ENCODE measurements at regions not wholly inside any gene's neighbourhood (a gene's known extent, or its start where the extent isn't known, plus 50 kb on each side); places are given as distances from the start of the nearest gene placed in this dataset.

DNA sequence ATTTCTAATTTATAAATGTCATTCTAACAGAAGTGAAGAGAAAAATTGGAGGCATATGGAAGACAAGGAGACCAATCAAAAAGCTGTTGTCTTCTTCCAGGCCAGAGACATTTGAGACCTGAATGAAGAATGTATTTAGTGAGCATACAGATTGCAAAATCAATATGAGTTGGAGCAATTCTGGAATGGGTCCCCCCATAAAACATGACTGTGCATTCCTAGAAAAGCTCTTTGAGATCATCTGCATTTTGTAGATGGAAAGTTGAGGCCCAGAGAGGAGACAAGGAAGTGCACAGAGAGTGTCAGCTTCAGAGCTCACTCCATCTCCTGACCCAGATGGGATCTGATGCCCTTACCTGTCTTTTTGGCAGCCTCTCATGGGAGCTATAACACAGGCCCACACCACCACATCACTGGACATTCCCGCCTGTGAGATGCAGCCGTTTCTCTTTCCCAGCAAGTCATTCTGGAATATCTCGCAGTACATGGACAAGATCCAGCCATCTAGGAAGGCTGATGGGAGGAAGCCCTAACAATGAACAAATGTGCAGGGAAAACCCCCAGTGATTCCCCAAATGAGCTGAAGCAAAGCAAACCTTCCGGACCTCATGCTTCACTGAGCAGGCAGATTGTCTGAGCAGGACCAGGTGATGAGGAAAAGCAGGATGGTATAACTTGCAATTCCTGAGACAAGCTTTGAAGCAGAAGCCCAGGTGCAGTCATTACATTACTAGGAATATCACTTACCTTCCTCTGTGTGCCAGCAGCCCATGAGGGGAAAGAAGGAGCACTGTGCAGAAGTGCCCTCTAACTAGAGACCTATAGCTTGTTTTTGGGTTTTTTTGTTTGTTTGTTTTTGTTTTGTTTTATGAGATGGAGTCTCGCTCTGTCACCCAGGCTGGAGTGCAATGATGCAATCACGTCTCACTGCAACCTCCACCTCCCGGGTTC is 445.6 kb downstream of the PLPP3 start:
- no peak overlapping the region for H3K56ac ChIP-seq (replicated peaks; ENCODE audit: insufficient read length, low read depth, low read length)
- H3K4me2 ChIP-seq (ENCODE audit: insufficient read depth in 1 of 2, low read depth in 2 of 2, low read length in 2 of 2) = no peak overlapping the region
- FAIRE-seq (no peak), DNase-seq (ENCODE audit: low read depth in 1 of 2, low spot score in 2 of 2) (no peak)
- no peak overlapping the region for H4K91ac ChIP-seq (replicated peaks; ENCODE audit: insufficient read length, low read length)
- H3K18ac ChIP-seq (ENCODE audit: extremely low read depth, low read length) = no peak overlapping the region
- no peak overlapping the region for H2BK5ac ChIP-seq (ENCODE audit: low read depth, low read length)
- no peak overlapping the region for H4K8ac ChIP-seq (ENCODE audit: extremely low read depth, insufficient read depth, low read length)
- no peak overlapping the region for H4K5ac ChIP-seq (ENCODE audit: insufficient read length, low read depth, low read length)
- H3K9me3 ChIP-seq (ENCODE audit: insufficient read depth in 2 of 2, low read depth in 1 of 2, low read length in 1 of 2) = no peaks in the 10 kb centered on the region
- no peak overlapping the region for H3K4me3 ChIP-seq (ENCODE audit: extremely low read depth in 1 of 4, insufficient read depth in 2 of 4, low read depth in 3 of 4, low read length in 4 of 4)
- H3K4me1 ChIP-seq (replicated peaks in 1 of 4; ENCODE audit: control insufficient read depth in 3 of 4, insufficient read depth in 4 of 4, low read length in 3 of 4) = no peaks in the 10 kb centered on the region
- no peaks in the 10 kb centered on the region for H3K79me2 ChIP-seq (ENCODE audit: control insufficient read depth in 1 of 2, insufficient read depth in 2 of 2, low read length in 2 of 2)
- no peak overlapping the region for H2AFZ ChIP-seq (ENCODE audit: low read length)
- H2BK15ac ChIP-seq (ENCODE audit: low read length) = no peak overlapping the region
- no peaks in the 10 kb centered on the region for H4K20me1 ChIP-seq (replicated peaks in 1 of 2; ENCODE audit: control insufficient read depth in 1 of 2, insufficient read depth in 2 of 2, low read length in 2 of 2)
- no peak overlapping the region for H2BK12ac ChIP-seq (ENCODE audit: low read depth, low read length)
- H3K27ac ChIP-seq (ENCODE audit: low read depth, low read length) = no peak overlapping the region
- H3K36me3 ChIP-seq (ENCODE audit: control insufficient read depth in 2 of 4, insufficient read depth in 4 of 4, low read length in 3 of 4) = no peaks in the 10 kb centered on the region
- CTCF ChIA-PET (ENCODE audit: partially characterized antibody) = interaction anchor here (0.6 to 1.1 kb wide), 9 partner anchors 8 to 856 kb away, joined by 3 to 4 read pairs (median 3); no protein-coding TSS in a partner anchor
- H3K79me1 ChIP-seq (ENCODE audit: low read depth, low read length) = no peaks in the 10 kb centered on the region
- H3K9ac ChIP-seq (replicated peaks in 1 of 4; ENCODE audit: extremely low read depth in 1 of 4, low read depth in 3 of 4, low read length in 3 of 4) = no peak overlapping the region
- H3K14ac ChIP-seq (ENCODE audit: insufficient read length) = no peak overlapping the region
- H3K23ac ChIP-seq (ENCODE audit: insufficient read length) = no peak overlapping the region
- H3K27me3 ChIP-seq (replicated peaks in 1 of 4; ENCODE audit: control insufficient read depth in 3 of 4, extremely low read depth in 1 of 4, insufficient read depth in 3 of 4, low read length in 3 of 4) = no peaks in the 10 kb centered on the region
- POLR2A ChIA-PET (ENCODE audit: partially characterized antibody) = no interaction called here
- no peak overlapping the region for H2BK20ac ChIP-seq (ENCODE audit: low read length)
- H2BK120ac ChIP-seq (replicated peaks; ENCODE audit: low read depth, low read length) = no peak overlapping the region
- H3K4ac ChIP-seq (replicated peaks; ENCODE audit: insufficient read length, low read depth, low read length) = no peak overlapping the region
- H2AK5ac ChIP-seq (ENCODE audit: low read depth, low read length) = no peak overlapping the region
- WGBS, 2 experiments (ENCODE audit: extremely low coverage in 1 of 2, insufficient coverage in 1 of 2, insufficient read length in 1 of 2, insufficient replicate concordance in 2 of 2, low coverage in 1 of 2, low lambda C conversion rate in 2 of 2, missing lambda C conversion rate in 1 of 2) = 87% methylated on average over 7 of the region's 7 CpGs; no CpG with 5 or more reads in 1 of the 2 experiments
- H3K23me2 ChIP-seq (ENCODE audit: low read depth, low read length) = no peaks in the 10 kb centered on the region
- TF ChIP-seq CEBPB (IDR thresholded peaks at IDR 0.05; ENCODE audit: low read depth, low read length) (no peak), TBP (IDR thresholded peaks at IDR 0.05; ENCODE audit: low read depth, low read length) (no peak), HDAC6 (IDR thresholded peaks at IDR 0.05; ENCODE audit: low read depth, low read length) (no peak), BCL11A (IDR thresholded peaks at IDR 0.05; ENCODE audit: low read depth in 2 of 2, low read length in 2 of 2) (no peak), KDM1A (IDR thresholded peaks at IDR 0.05; ENCODE audit: borderline replicate concordance, low read length) (no peak), POLR2AphosphoS5 (IDR thresholded peaks at IDR 0.05; ENCODE audit: low read depth, low read length) (no peak), JUN (IDR thresholded peaks at IDR 0.05; ENCODE audit: low read depth, low read length) (no peak), MAFK (IDR thresholded peaks at IDR 0.05; ENCODE audit: low read depth, low read length) (no peak), GABPA (IDR thresholded peaks at IDR 0.05; ENCODE audit: borderline replicate concordance, insufficient read depth, low read length) (no peak), EP300 (IDR thresholded peaks at IDR 0.05; ENCODE audit: borderline replicate concordance in 1 of 2, low read depth in 2 of 2, low read length in 2 of 2) (no peak), SP4 (IDR thresholded peaks at IDR 0.05; ENCODE audit: low read length) (no peak), KDM5A (IDR thresholded peaks at IDR 0.05; ENCODE audit: low read length) (no peak), CBX5 (IDR thresholded peaks at IDR 0.05; ENCODE audit: low read depth, low read length) (no peak), TAF1 (IDR thresholded peaks at IDR 0.05; ENCODE audit: low read depth, low read length) (no peak)
